ENCODE measurements at regions not wholly inside any gene's neighbourhood (a gene's known extent, or its start where the extent isn't known, plus 50 kb on each side); places are given as distances from the start of the nearest gene placed in this dataset.
A peak's percentile ranks its signal among the peaks of the same experiment; 100 is the strongest.
"Not testable (repeated sequence)": the region's sequence is repeated elsewhere in the genome, so short reads cannot be mapped to it uniquely, and the experiment has no call there.

DNA sequence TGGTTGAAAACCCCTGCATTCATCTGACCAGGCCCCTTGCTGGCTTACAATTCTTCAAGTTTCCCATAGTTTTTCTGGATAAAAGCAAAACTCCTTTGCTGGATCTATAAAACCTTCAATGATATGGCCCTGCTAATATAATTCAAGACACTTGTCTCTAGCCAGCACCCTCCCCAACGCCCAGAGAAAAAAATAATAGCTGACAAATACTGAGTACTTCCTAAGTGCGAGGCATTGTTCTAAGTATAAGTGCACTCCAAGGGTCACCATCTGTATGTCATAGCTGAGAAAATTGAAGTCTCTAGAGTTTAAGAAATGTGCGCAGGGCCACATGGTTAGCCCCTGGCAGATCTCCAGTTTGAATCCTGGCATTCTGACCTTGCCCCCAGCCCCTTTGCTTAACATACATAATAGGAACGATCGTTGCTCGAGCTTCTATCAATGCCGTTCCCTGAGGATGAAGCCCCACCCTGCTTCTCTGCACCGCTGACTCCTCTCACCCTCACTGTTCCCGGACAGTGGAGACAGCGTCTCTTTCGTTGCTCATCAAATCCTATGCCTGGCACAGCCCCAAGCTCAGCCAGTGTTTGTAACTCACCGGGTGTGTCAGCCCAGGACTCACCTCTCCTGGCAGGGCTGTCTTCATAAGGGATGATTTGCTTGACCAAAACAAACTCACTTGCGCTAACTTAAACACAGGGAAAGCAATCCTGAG lies 377.1 kb upstream of the PROK2 start:
- no peak overlapping the region for H3K4me3 ChIP-seq
- H3K4me1 ChIP-seq, result peaks cover 0 to 8% (median 0%) of the 10 kb centered on the region in 4 donors
- H3K27me3 ChIP-seq, result no peaks in the 10 kb centered on the region
- ATAC-seq (ENCODE audit: low FRiP score in 2 of 2) (peak in 1 of 2 donors; percentile 32), DNase-seq (no peak)
- no peak overlapping the region for H3K27ac ChIP-seq
- TF ChIP-seq EP300 (IDR thresholded peaks at IDR 0.05) (no peak), POLR2AphosphoS5 (IDR thresholded peaks at IDR 0.05) (no peak), POLR2A (IDR thresholded peaks at IDR 0.05) (no peak)
- TF ChIP-seq, protein P1, sequence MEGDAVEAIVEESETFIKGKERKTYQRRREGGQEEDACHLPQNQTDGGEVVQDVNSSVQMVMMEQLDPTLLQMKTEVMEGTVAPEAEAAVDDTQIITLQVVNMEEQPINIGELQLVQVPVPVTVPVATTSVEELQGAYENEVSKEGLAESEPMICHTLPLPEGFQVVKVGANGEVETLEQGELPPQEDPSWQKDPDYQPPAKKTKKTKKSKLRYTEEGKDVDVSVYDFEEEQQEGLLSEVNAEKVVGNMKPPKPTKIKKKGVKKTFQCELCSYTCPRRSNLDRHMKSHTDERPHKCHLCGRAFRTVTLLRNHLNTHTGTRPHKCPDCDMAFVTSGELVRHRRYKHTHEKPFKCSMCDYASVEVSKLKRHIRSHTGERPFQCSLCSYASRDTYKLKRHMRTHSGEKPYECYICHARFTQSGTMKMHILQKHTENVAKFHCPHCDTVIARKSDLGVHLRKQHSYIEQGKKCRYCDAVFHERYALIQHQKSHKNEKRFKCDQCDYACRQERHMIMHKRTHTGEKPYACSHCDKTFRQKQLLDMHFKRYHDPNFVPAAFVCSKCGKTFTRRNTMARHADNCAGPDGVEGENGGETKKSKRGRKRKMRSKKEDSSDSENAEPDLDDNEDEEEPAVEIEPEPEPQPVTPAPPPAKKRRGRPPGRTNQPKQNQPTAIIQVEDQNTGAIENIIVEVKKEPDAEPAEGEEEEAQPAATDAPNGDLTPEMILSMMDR (IDR thresholded peaks at IDR 0.05), result no peak
- H3K9me3 ChIP-seq, result no peaks in the 10 kb centered on the region
- 48 to 52% methylated on average over 13 of the region's 13 CpGs for WGBS, 2 donors
- no peaks in the 10 kb centered on the region for H3K36me3 ChIP-seq

DNA sequence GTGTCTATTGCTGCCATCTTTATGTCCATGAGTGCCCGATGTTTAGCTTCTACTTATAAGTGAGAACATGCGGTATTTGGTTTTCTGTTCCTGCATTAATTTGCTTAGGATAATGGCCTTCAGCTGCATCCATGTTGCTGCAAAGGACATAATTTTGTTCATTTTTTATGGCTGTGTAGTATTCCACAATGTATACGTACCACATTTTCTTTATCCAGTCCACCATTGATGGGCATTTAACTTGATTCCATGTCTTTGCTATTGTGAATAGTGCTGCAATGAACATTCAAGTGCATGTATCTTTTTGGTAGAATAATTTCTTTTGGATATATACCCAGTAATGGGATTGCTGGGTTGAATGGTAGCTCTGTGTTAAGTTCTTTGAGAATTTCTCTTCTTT lies 376.3 kb upstream of the PROK2 start:
- ATAC-seq (ENCODE audit: low FRiP score in 2 of 2); H3K36me3 ChIP-seq; DNase-seq; H3K4me3 ChIP-seq; H3K27ac ChIP-seq; H3K9me3 ChIP-seq; H3K27me3 ChIP-seq; H3K4me1 ChIP-seq: not testable (repeated sequence)
- 98 to 100% methylated on average over 3 of the region's 3 CpGs for WGBS, 2 donors

DNA sequence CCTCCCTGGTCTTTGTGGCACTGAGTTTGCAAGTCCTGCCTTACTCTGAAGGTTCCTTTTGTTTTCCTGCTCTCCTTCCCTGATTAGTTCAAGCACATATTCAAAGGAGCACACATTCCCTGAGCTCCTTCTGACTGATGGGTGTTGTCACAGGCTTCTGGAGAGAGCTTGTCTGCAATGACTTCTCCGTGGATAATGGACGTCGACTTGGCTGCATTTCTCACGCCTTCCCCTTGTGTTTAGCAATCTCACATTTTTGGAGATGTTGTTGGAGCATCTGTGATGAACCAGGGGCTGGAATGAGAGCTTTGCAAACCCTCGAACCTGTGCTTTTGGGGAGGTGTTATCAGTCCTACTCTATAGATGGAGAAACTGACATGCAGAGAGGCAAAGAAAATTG lies 375.4 kb upstream of the PROK2 start:
- Histone ChIP-seq H3K4me1 (peaks cover 0 to 8% (median 0%) of the 10 kb centered on the region in 4 donors), H3K9me3 (no peaks in the 10 kb centered on the region), H3K27ac (no peak overlapping the region), H3K27me3 (no peaks in the 10 kb centered on the region), H3K36me3 (no peaks in the 10 kb centered on the region), H3K4me3 (no peak overlapping the region)
- no peak for ATAC-seq (ENCODE audit: low FRiP score in 2 of 2)
- TF ChIP-seq, protein P1 (IDR thresholded peaks at IDR 0.05), result no peak
- TF ChIP-seq POLR2A (IDR thresholded peaks at IDR 0.05) (no peak), POLR2AphosphoS5 (IDR thresholded peaks at IDR 0.05) (no peak), EP300 (IDR thresholded peaks at IDR 0.05) (no peak)
- WGBS, 2 donors, result 56 to 84% methylated on average over 5 of the region's 5 CpGs
- DNase-seq, result no peak

DNA sequence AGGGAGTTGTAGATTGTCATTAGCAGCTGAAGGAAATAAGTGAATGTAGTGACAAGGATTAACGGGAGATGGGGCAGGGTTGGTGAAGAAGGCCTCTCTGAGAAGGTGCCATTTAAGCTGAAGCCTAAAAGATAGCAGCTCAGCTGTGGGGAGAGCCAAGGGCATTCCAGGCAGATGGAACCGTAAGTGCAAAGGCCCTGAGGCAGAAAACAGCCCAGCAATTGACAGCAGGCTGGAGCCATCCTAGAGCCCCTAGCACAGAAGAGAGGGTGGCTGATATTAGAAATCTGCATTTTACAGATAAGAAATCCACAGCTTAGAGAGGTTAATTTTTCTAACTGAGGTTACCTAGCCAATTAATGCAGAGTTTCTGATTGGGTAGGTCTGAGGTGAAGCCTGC lies 374.5 kb upstream of the PROK2 start:
- H3K4me3 ChIP-seq, result no peak overlapping the region
- 92 to 94% methylated on average over 2 of the region's 2 CpGs for WGBS, 2 donors
- H3K9me3 ChIP-seq, result no peaks in the 10 kb centered on the region
- no peak for DNase-seq
- no peaks in the 10 kb centered on the region for H3K27me3 ChIP-seq
- peaks cover 0 to 8% (median 0%) of the 10 kb centered on the region in 4 donors for H3K4me1 ChIP-seq
- no peak overlapping the region for H3K27ac ChIP-seq
- H3K36me3 ChIP-seq, result no peaks in the 10 kb centered on the region
- TF ChIP-seq, protein P1 (IDR thresholded peaks at IDR 0.05), result no peak
- TF ChIP-seq EP300 (IDR thresholded peaks at IDR 0.05), result no peak
- no peak for TF ChIP-seq POLR2A (IDR thresholded peaks at IDR 0.05)
- TF ChIP-seq POLR2AphosphoS5 (IDR thresholded peaks at IDR 0.05), result no peak
- ATAC-seq (ENCODE audit: low FRiP score in 2 of 2), result no peak

DNA sequence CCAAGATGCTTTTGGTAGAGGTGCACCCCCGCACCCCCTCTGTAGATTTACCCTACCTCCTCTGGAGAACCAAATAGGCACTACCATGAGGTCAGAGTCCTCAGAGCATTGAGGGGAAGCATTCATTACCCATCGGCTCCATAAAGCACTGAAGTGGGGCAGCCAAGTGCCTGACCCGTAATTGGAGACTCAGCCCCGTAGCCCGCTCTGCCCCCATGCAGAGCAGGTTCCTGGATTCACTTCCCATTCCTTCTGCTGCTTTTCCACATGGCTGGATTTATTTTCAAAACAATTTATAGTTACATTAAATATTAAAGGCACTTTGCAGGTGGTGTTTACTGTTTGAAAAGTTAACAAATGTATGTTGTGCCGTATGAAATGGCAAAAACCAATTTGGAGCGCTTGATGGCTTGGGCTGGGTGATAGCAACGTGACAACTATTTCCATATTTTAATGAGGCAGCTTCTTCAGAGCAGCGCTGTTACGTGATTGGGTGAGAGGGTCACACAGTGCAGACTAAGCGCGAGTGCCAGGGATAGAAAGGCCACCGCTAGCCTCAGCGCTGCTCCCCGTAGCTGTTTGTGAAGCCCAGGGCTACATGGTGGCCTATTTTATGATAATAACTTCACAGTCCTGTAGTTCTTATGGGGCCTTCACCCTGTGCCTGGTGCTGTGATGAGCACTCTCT lies 373.8 kb upstream of the PROK2 start:
- no peak overlapping the region for H3K27ac ChIP-seq
- no peaks in the 10 kb centered on the region for H3K27me3 ChIP-seq
- no peaks in the 10 kb centered on the region for H3K9me3 ChIP-seq
- TF ChIP-seq POLR2A (IDR thresholded peaks at IDR 0.05), result no peak
- TF ChIP-seq, protein P1 (IDR thresholded peaks at IDR 0.05), result no peak
- no peak for TF ChIP-seq EP300 (IDR thresholded peaks at IDR 0.05)
- no peak for TF ChIP-seq POLR2AphosphoS5 (IDR thresholded peaks at IDR 0.05)
- no peak overlapping the region for H3K4me3 ChIP-seq
- ATAC-seq (ENCODE audit: low FRiP score in 2 of 2) (no peak), DNase-seq (no peak)
- no peaks in the 10 kb centered on the region for H3K36me3 ChIP-seq
- peaks cover 0 to 8% (median 0%) of the 10 kb centered on the region in 4 donors for H3K4me1 ChIP-seq
- WGBS, 2 donors, result 94 to 96% methylated on average over 15 of the region's 15 CpGs
